Testis (tissue), 2 donors: ENCODE measurements at regions not wholly inside any gene's neighbourhood (a gene's known extent, or its start where the extent isn't known, plus 50 kb on each side); places are given as distances from the start of the nearest gene placed in this dataset.

ENCODE experiments used
- CTCF ChIP-seq, 3 experiments: fragments of 450-650 bp in 2 of 3; fragments of 200-600 bp in 1 of 3; sonication (generic) in 1 of 3; IDR thresholded peaks; one replicate each; pipeline ENCODE4 v1.5.1; 2016 to 2019; ENCODE audit warnings: antibody characterized with exemption in 3 of 3, mild to moderate bottlenecking in 2 of 3, moderate library complexity in 1 of 3
- POLR2A ChIP-seq: fragments of 450-650 bp; IDR thresholded peaks from one replicate; pipeline ENCODE4 v1.6.1; 2017; ENCODE audit warnings: antibody characterized with exemption, mild to moderate bottlenecking, moderate library complexity

GRCh38 chr2:167718560-167718959 lies 528.8 kb downstream of the STK39 start:
- TF ChIP-seq CTCF (IDR thresholded peaks at IDR 0.05) (no peak), POLR2A (no peak)
